ENCODE measurements at regions not wholly inside any gene's neighbourhood (a gene's known extent, or its start where the extent isn't known, plus 50 kb on each side); places are given as distances from the start of the nearest gene placed in this dataset. TPM values are rescaled to one million over a fixed set of nuclear protein-coding genes. Genes with fewer than 3 reads are reported as not detected.

DNA sequence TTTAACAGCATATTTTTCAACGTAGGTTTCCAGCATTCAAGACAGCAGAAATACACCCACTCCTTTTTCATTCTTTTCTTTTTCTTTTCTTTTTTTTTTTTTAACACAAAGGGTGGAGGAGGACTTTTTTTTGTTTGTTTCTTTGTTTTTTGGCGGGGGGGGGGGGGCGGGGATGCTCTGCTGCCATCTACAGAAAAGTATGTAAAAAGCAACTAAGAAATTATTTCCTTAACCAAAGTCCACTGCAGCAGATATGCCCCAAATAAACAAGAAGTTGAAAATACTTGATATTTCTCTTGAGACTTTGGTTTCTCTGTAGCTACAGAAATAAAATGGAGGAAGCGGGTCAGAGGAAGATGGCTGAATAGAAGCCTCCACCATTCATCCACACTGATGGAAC lies 63.2 kb upstream of the PBDC1 start:
- H4K5ac ChIP-seq (ENCODE audit: low read depth, low read length) = no peak overlapping the region
- CTCF ChIA-PET = no interaction called here
- no peak overlapping the region for H3K14ac ChIP-seq (replicated peaks; ENCODE audit: low read depth, low read length)
- H2BK20ac ChIP-seq (ENCODE audit: low read depth, low read length) = no peak overlapping the region
- H3K79me1 ChIP-seq (ENCODE audit: low read depth in 1 of 2, low read length in 2 of 2) = no peaks in the 10 kb centered on the region
- WGBS, 2 experiments (ENCODE audit: extremely low coverage in 2 of 2, insufficient read length in 1 of 2) = no CpG with 5 or more reads among the region's 4 CpGs
- POLR2A ChIA-PET (ENCODE audit: unreplicated experiment) = no interaction called here
- no peak overlapping the region for H2AK5ac ChIP-seq (ENCODE audit: low read depth, low read length)
- no peaks in the 10 kb centered on the region; the same call in 1 of the 2 replicates for H3K27me3 ChIP-seq (ENCODE audit: control insufficient read depth, insufficient read depth, low read length)
- H3K4me1 ChIP-seq (ENCODE audit: control insufficient read depth, insufficient read depth, low read length) = no peaks in the 10 kb centered on the region
- H2BK5ac ChIP-seq (ENCODE audit: low read depth, low read length, poor library complexity, severe bottlenecking) = no peak overlapping the region
- H3K18ac ChIP-seq (ENCODE audit: low read depth, low read length) = no peak overlapping the region
- no peaks in the 10 kb centered on the region for H3K36me3 ChIP-seq (ENCODE audit: control insufficient read depth, insufficient read depth, low read length)
- H4K8ac ChIP-seq (ENCODE audit: low read depth in 2 of 2, low read length in 2 of 2) = no peak overlapping the region
- no peak overlapping the region for H3K23ac ChIP-seq (ENCODE audit: low read depth, low read length)
- H3K9me3 ChIP-seq (ENCODE audit: control insufficient read depth, insufficient read depth, low read length) = no peaks in the 10 kb centered on the region
- H3K56ac ChIP-seq (ENCODE audit: extremely low read depth, insufficient read depth, low read length) = no peak overlapping the region
- H4K20me1 ChIP-seq (ENCODE audit: insufficient read depth, low read length) = no peaks in the 10 kb centered on the region
- ATAC-seq (ENCODE audit: low read depth) (no peak), DNase-seq (no peak)
- no peak overlapping the region for H3K4me3 ChIP-seq (ENCODE audit: insufficient read depth, low read depth, low read length)
- H2BK120ac ChIP-seq (ENCODE audit: low read depth, low read length) = no peak overlapping the region
- no peaks in the 10 kb centered on the region for H3K9me1 ChIP-seq (ENCODE audit: insufficient read depth, low read length)
- H4K91ac ChIP-seq (ENCODE audit: insufficient read depth, low read depth, low read length) = no peak overlapping the region
- H3K4me2 ChIP-seq (ENCODE audit: low read depth, low read length) = no peak overlapping the region
- intact Hi-C loops (cut with micrococcal nuclease) (no loop called here), dilution Hi-C loops (cut with HindIII; ENCODE audit: low sequenced_read_pairs, unreplicated experiment) (no loop called here), in situ Hi-C loops (cut with MboI; ENCODE audit: low sequenced_read_pairs) (no loop called here)
- no peak overlapping the region for H3K4ac ChIP-seq (ENCODE audit: low read depth, low read length)
- no peak overlapping the region for H2BK15ac ChIP-seq (ENCODE audit: low read depth, low read length)
- BruUV-seq (replicated peaks) = no TSS peak
- no peak overlapping the region for H3K9ac ChIP-seq (ENCODE audit: low read depth, low read length)
- no peak for TF ChIP-seq SMC3 (IDR thresholded peaks at IDR 0.05; ENCODE audit: low read depth, low read length)
- TF ChIP-seq, protein P1, sequence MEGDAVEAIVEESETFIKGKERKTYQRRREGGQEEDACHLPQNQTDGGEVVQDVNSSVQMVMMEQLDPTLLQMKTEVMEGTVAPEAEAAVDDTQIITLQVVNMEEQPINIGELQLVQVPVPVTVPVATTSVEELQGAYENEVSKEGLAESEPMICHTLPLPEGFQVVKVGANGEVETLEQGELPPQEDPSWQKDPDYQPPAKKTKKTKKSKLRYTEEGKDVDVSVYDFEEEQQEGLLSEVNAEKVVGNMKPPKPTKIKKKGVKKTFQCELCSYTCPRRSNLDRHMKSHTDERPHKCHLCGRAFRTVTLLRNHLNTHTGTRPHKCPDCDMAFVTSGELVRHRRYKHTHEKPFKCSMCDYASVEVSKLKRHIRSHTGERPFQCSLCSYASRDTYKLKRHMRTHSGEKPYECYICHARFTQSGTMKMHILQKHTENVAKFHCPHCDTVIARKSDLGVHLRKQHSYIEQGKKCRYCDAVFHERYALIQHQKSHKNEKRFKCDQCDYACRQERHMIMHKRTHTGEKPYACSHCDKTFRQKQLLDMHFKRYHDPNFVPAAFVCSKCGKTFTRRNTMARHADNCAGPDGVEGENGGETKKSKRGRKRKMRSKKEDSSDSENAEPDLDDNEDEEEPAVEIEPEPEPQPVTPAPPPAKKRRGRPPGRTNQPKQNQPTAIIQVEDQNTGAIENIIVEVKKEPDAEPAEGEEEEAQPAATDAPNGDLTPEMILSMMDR (conservative IDR thresholded peaks at IDR 0.05; ENCODE audit: low read depth, low read length) = 0 out of 2 replicates have a peak, but pooled peaks have one; percentile 10
- H2AK9ac ChIP-seq (replicated peaks; ENCODE audit: low read depth, low read length, poor library complexity) = no peak overlapping the region
- H2AFZ ChIP-seq (replicated peaks; ENCODE audit: low read length, poor library complexity) = no peak overlapping the region
- H3K27ac ChIP-seq (ENCODE audit: insufficient read depth, low read length) = no peak overlapping the region

Small RNA genes lying in the stretch of these regions (microRNA-seq; reads per million reads assigned to microRNA genes)
- not detected for gene AL451105.1 (ENCODE audit: insufficient read depth, insufficient read length)

Small RNA genes lying in the stretch of these regions (small RNA-seq; reads per million reads assigned to genes)
- 0 reads per million in 5 experiments for gene AL451105.1

All from IMR-90 (cell line).